ENCODE measurements at regions not wholly inside any gene's neighbourhood (a gene's known extent, or its start where the extent isn't known, plus 50 kb on each side); places are given as distances from the start of the nearest gene placed in this dataset.

GRCh38 chr20:4418141-4418540, 169.1 kb upstream of the ADRA1D start:
- no peak for TF ChIP-seq EZH2 (IDR thresholded peaks at IDR 0.05; ENCODE audit: low read length, missing control alignments)

GRCh38 chr20:4415281-4415680, 166.2 kb upstream of the ADRA1D start:
- Histone ChIP-seq H3K79me2 (ENCODE audit: control insufficient read depth, insufficient read depth, low read length) (no peaks in the 10 kb centered on the region), H3K27me3 (ENCODE audit: control insufficient read depth, insufficient read depth, low read length) (no peaks in the 10 kb centered on the region), H3K4me2 (ENCODE audit: extremely low read depth, insufficient read depth, low read length) (no peak overlapping the region), H3K4me3 (replicated peaks in 1 of 4; ENCODE audit: control extremely low read depth in 1 of 4, insufficient read depth in 1 of 4, low read depth in 3 of 4, low read length in 4 of 4) (no peak overlapping the region), H3K9ac (ENCODE audit: insufficient read depth, low read length) (no peak overlapping the region), H3K9me3 (ENCODE audit: control insufficient read depth, insufficient read depth, low read depth, low read length) (no peaks in the 10 kb centered on the region), H3K4me1 (ENCODE audit: control insufficient read depth, extremely low read depth, insufficient read depth, low read length) (no peaks in the 10 kb centered on the region), H3K36me3 (ENCODE audit: control insufficient read depth, insufficient read depth, low read length) (no peaks in the 10 kb centered on the region), H3K27ac (ENCODE audit: insufficient read depth, low read length) (no peak overlapping the region), H4K20me1 (ENCODE audit: control insufficient read depth, extremely low read depth, insufficient read depth, low read length) (no peaks in the 10 kb centered on the region), H2AFZ (ENCODE audit: low read length) (no peak overlapping the region)
- DNase-seq (ENCODE audit: low read depth in 2 of 2): no peak
- no peak for TF ChIP-seq CTCF (conservative IDR thresholded peaks at IDR 0.05 in 1 of 2, IDR thresholded peaks at IDR 0.05 in 1 of 2; ENCODE audit: low read depth in 1 of 2, low read length in 2 of 2)
- TF ChIP-seq EZH2 (IDR thresholded peaks at IDR 0.05; ENCODE audit: low read length, missing control alignments): no peak

More at GRCh38 chr20:4418141-4418540, 169.1 kb upstream of the ADRA1D start:
- Histone ChIP-seq H4K20me1 (ENCODE audit: control insufficient read depth, extremely low read depth, insufficient read depth, low read length) (no peaks in the 10 kb centered on the region), H3K79me2 (ENCODE audit: control insufficient read depth, insufficient read depth, low read length) (no peaks in the 10 kb centered on the region), H3K4me3 (replicated peaks in 1 of 4; ENCODE audit: control extremely low read depth in 1 of 4, insufficient read depth in 1 of 4, low read depth in 3 of 4, low read length in 4 of 4) (no peak overlapping the region), H3K36me3 (ENCODE audit: control insufficient read depth, insufficient read depth, low read length) (no peaks in the 10 kb centered on the region), H2AFZ (ENCODE audit: low read length) (no peak overlapping the region), H3K9me3 (ENCODE audit: control insufficient read depth, insufficient read depth, low read depth, low read length) (no peaks in the 10 kb centered on the region), H3K27ac (ENCODE audit: insufficient read depth, low read length) (no peak overlapping the region), H3K4me2 (ENCODE audit: extremely low read depth, insufficient read depth, low read length) (no peak overlapping the region), H3K4me1 (ENCODE audit: control insufficient read depth, extremely low read depth, insufficient read depth, low read length) (no peaks in the 10 kb centered on the region), H3K9ac (ENCODE audit: insufficient read depth, low read length) (no peak overlapping the region), H3K27me3 (ENCODE audit: control insufficient read depth, insufficient read depth, low read length) (no peaks in the 10 kb centered on the region)
- no peak for DNase-seq (ENCODE audit: low read depth in 2 of 2)

- DNase-seq (ENCODE audit: low read depth in 2 of 2): no peak
- Histone ChIP-seq H4K20me1 (ENCODE audit: control insufficient read depth, extremely low read depth, insufficient read depth, low read length) (no peaks in the 10 kb centered on the region), H3K4me2 (ENCODE audit: extremely low read depth, insufficient read depth, low read length) (no peak overlapping the region), H3K36me3 (ENCODE audit: control insufficient read depth, insufficient read depth, low read length) (no peaks in the 10 kb centered on the region), H3K4me1 (ENCODE audit: control insufficient read depth, extremely low read depth, insufficient read depth, low read length) (no peaks in the 10 kb centered on the region), H3K9ac (ENCODE audit: insufficient read depth, low read length) (no peak overlapping the region), H3K27ac (ENCODE audit: insufficient read depth, low read length) (no peak overlapping the region), H2AFZ (ENCODE audit: low read length) (no peak overlapping the region), H3K4me3 (replicated peaks in 1 of 4; ENCODE audit: control extremely low read depth in 1 of 4, insufficient read depth in 1 of 4, low read depth in 3 of 4, low read length in 4 of 4) (no peak overlapping the region), H3K79me2 (ENCODE audit: control insufficient read depth, insufficient read depth, low read length) (no peaks in the 10 kb centered on the region), H3K9me3 (ENCODE audit: control insufficient read depth, insufficient read depth, low read depth, low read length) (no peaks in the 10 kb centered on the region), H3K27me3 (ENCODE audit: control insufficient read depth, insufficient read depth, low read length) (no peaks in the 10 kb centered on the region)
- TF ChIP-seq CTCF (conservative IDR thresholded peaks at IDR 0.05 in 1 of 2, IDR thresholded peaks at IDR 0.05 in 1 of 2; ENCODE audit: low read depth in 1 of 2, low read length in 2 of 2) (no peak), EZH2 (IDR thresholded peaks at IDR 0.05; ENCODE audit: low read length, missing control alignments) (no peak)
Measured at GRCh38 chr20:4413314-4414049, 164.4 kb upstream of the ADRA1D start.

Measured in fibroblast of lung (primary cell).